BE2C (cell line): ENCODE measurements at regions not wholly inside any gene's neighbourhood (a gene's known extent, or its start where the extent isn't known, plus 50 kb on each side); places are given as distances from the start of the nearest gene placed in this dataset.

Source experiments
- DNase-seq: peaks from one replicate; pipeline ENCODE4 v3.0.0-alpha.2; 2020
- H3K27me3 ChIP-seq: fragments of 250-450 bp; sonication (Bioruptor Pico); 2 replicates; pipeline ENCODE4 v1.5.1; 2020; ENCODE audit warnings: mild to moderate bottlenecking
- H3K36me3 ChIP-seq: fragments of 250-450 bp; sonication (Bioruptor Pico); 2 replicates; pipeline ENCODE4 v1.5.1; 2020; ENCODE audit warnings: mild to moderate bottlenecking
- H3K4me1 ChIP-seq: fragments of 250-450 bp; sonication (Bioruptor Pico); 2 replicates; pipeline ENCODE4 v1.5.1; 2020
- H3K4me3 ChIP-seq: 2 replicates; pipeline ENCODE4 v1.5.1; 2011; ENCODE audit warnings: low read depth, low read length
- H3K9me3 ChIP-seq: fragments of 250-450 bp; sonication (Bioruptor Pico); 2 replicates; pipeline ENCODE4 v1.5.1; 2020
- CTCF ChIP-seq: IDR thresholded peaks from 2 replicates; pipeline ENCODE4 v1.5.1; 2012; ENCODE audit warnings: mild to moderate bottlenecking, low read depth, low read length

GRCh38 chr10:111295788-111296187 is 219.0 kb downstream of the ADRA2A start:
- Histone ChIP-seq H3K9me3 (no peaks in the 10 kb centered on the region), H3K27me3 (no peaks in the 10 kb centered on the region), H3K4me3 (no peak overlapping the region), H3K4me1 (no peaks in the 10 kb centered on the region), H3K36me3 (no peaks in the 10 kb centered on the region)
- no peak for TF ChIP-seq CTCF
- DNase-seq: no peak

- no peak for DNase-seq
- no peak overlapping the region for H3K4me3 ChIP-seq
- H3K9me3 ChIP-seq: no peaks in the 10 kb centered on the region
- no peak for TF ChIP-seq CTCF
- H3K27me3 ChIP-seq: no peaks in the 10 kb centered on the region
- no peaks in the 10 kb centered on the region for H3K36me3 ChIP-seq
- H3K4me1 ChIP-seq: no peaks in the 10 kb centered on the region
These were observed 220.6 kb downstream of the ADRA2A start for GRCh38 chr10:111297351-111297848.

- no peaks in the 10 kb centered on the region for H3K4me1 ChIP-seq
- DNase-seq: no peak
- no peak for TF ChIP-seq CTCF
- H3K9me3 ChIP-seq: no peaks in the 10 kb centered on the region
- no peaks in the 10 kb centered on the region for H3K27me3 ChIP-seq
- no peaks in the 10 kb centered on the region for H3K36me3 ChIP-seq
- no peak overlapping the region for H3K4me3 ChIP-seq
These were observed 221.2 kb downstream of the ADRA2A start for GRCh38 chr10:111298031-111298430.

- no peak overlapping the region for H3K4me3 ChIP-seq
- H3K27me3 ChIP-seq: no peaks in the 10 kb centered on the region
- no peak for TF ChIP-seq CTCF
- H3K9me3 ChIP-seq: no peaks in the 10 kb centered on the region
- no peaks in the 10 kb centered on the region for H3K36me3 ChIP-seq
- DNase-seq: no peak
- H3K4me1 ChIP-seq: no peaks in the 10 kb centered on the region
These were observed 222.2 kb downstream of the ADRA2A start for GRCh38 chr10:111299037-111299436.

- no peak for TF ChIP-seq CTCF
- no peaks in the 10 kb centered on the region for H3K9me3 ChIP-seq
- no peak overlapping the region for H3K4me3 ChIP-seq
- no peaks in the 10 kb centered on the region for H3K27me3 ChIP-seq
- H3K36me3 ChIP-seq: no peaks in the 10 kb centered on the region
- DNase-seq: no peak
- no peaks in the 10 kb centered on the region for H3K4me1 ChIP-seq
These were observed 227.1 kb downstream of the ADRA2A start for GRCh38 chr10:111303887-111304286.

- H3K4me3 ChIP-seq: peak overlapping the region; percentile 47
- no peak for TF ChIP-seq CTCF
- no peaks in the 10 kb centered on the region for H3K36me3 ChIP-seq
- H3K27me3 ChIP-seq: no peaks in the 10 kb centered on the region
- no peaks in the 10 kb centered on the region for H3K4me1 ChIP-seq
- H3K9me3 ChIP-seq: no peaks in the 10 kb centered on the region
- peak; percentile 6 for DNase-seq
These were observed 239.9 kb downstream of the ADRA2A start for GRCh38 chr10:111316722-111317212.
